Left lobe of liver (tissue), 2 donors: ENCODE measurements at regions not wholly inside any gene's neighbourhood (a gene's known extent, or its start where the extent isn't known, plus 50 kb on each side); places are given as distances from the start of the nearest gene placed in this dataset.
"Not testable (repeated sequence)": the region's sequence is repeated elsewhere in the genome, so short reads cannot be mapped to it uniquely, and the experiment has no call there.

Experiments used
- ATAC-seq: fragments of 200-7000 bp; cut with Tn5 transposase; one replicate; pipeline ENCODE4 v1.9.1; 2020; ENCODE audit warnings: mild to moderate bottlenecking, moderate library complexity
- DNase-seq: peaks from one replicate; pipeline ENCODE4 v3.0.0-alpha.2; 2020; ENCODE audit warnings: low spot score
- donor health status: DM: no; HTN: no; CAD: no; lungs with moderate emphysema.
- donor health status: DM: no; HTN: yes; CAD: no.

DNA sequence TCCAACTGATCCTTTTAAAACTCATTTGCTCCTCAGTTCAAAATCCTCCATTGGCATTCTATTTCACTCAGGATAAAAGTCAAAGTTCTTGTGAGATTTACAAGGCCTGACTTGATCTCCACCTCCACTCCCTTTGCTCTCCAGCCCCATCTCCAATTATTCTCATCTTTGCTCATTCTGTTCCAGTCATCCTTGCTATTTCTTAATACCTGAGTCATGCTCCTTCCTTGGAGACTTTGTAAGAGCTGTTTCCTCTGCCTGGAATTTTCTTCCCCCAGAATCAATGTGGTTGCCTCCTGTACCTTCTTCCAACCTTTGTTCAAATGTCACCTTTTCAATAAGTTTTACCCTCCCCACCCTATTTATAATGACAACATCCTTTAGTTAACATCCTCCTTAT lies 373.5 kb downstream of the HTR1B start:
- DNase-seq (no peak), ATAC-seq (no peak)

DNA sequence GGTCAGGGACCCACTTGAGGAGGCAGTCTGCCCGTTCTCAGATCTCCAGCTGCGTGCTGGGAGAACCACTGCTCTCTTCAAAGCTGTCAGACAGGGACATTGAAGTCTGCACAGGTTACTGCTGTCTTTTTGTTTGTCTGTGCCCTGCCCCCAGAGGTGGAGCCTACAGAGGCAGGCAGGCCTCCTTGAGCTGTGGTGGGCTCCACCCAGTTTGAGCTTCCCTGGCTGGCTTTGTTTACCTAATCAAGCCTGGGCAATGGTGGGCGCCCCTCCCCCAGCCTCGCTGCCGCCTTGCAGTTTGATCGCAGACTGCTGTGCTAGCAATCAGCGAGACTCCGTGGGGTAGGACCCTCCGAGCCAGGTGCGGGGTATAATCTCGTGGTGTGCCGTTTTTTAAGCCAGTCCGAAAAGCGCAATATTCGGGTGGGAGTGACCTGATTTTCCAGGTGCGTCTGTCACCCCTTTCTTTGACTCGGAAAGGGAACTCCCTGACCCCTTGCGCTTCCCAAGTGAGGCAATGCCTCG lies 375.4 kb downstream of the HTR1B start:
- not testable (repeated sequence) for DNase-seq, ATAC-seq

DNA sequence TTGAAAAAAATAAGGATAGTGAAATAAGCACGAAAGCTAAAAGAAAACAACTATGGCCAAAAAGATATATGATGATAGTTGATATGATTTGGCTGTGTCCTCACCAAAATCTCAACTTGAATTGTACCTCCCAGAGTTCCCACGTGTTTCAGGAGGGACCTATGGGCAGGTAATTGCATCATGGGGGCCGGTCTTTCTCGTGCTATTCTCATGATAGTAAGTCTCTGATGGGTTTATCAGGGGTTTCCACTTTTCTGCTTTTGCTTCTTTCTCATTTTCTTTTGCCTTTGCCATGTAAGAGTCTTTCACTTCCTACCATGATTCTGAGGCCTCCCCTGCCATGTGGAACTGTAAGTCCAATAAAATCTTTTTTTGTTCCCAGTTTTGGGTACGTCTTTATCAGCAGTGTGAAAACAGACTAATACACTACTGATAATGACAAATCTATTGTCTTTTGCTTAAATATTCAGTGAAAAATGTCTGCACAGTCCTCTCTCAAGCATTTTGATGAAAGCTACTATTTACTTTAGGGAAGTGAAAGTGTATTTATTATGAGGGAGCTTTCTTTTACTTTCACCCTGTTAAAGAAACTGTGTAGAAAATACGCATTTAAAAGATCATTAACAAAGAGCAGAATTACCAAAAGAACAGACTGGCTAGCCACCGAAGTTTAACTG lies 389.1 kb downstream of the HTR1B start:
- ATAC-seq (no peak), DNase-seq (no peak)

DNA sequence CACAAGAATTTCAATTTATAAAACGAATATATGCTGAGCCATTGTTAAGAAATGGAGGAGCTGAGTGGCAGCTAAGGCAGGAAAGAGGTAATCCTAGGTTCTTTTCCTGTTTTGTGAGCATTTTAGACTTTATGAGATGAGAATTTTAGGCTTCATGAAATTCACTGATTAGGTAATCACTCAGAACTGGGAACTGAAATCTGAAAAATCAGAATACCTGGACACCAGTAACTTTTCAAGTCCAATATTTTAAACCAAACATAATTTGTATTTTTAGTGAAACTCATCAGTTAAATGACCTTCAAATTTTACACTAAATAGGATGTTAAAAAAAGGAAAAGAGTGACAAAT lies 389.9 kb downstream of the HTR1B start:
- ATAC-seq = peak; percentile 59

DNA sequence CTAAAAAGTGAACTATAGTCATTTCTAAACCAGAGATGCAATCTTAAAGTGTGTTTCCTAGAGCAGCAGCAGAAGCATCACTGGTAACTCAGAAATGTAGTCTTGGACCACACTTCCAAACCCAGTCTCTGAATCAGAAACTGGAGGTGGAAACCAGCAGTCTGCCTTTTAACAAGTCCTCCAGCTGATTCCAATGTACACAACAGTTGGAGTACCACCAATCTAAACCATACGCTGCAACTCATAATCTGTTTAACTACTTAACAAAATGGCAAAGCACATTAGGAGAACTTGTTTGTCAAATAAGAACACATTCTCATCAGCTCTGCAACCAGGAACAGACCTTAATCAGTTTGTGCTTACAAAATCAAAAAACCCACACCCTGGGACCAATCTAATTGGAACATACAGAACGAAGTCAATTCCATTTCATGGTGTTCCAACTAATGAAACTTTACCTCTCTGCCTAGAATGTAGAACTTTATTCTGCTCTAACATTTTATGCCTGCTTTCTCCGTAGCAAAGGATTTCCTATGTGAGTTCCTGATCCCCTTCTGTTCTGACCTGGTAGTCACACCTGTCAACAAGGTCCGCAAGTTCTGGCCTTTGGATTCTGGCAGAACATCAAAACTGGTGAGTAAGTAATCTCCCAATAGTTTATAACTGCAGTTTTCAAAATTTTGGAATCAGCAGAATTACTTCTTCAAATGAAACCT lies 390.4 kb downstream of the HTR1B start:
- ATAC-seq (peak; percentile 94), DNase-seq (peak; percentile 74)

More for the DNA sequence above, 389.9 kb downstream of the HTR1B start:
- DNase-seq = no peak

DNA sequence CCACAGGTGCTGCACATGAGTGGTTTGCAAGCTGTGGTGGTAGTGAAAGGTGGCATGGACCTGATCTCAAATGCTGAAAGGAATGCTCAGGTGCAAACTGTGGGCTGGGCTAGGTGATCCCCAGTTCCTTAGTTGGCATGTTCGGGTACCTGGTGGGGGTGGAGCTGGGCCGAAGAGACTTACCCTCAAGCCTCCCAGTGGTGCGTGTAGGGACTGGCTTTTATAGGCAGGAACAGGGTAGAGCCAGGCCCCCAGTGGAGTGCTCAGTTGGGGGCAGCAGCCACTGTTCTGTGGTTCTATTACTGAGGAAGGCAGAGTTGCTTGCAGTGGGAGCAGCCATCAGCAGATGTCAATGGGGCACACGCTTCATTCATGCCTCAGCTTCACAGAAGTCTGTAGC lies 399.8 kb downstream of the HTR1B start:
- DNase-seq = no peak
- no peak for ATAC-seq

DNA sequence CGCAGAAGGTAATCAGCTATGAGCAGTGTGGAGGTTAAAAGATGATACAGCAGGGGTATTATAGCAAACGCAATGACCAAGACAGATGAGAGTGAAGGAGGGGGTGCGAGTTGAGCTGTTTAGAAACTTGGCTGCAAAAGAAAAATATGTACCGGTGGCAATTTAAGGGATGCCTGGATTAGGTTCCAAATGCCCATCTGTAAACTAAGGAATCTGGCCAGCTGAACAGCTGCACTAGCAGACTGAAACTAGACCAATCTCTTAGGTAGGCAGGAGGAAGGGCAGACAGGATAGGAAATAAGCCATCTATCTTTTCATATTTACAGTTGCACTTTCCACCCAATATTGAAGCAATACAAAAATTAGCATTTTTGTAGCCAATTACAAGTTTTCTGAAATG lies 407.6 kb downstream of the HTR1B start:
- ATAC-seq (no peak), DNase-seq (no peak)

DNA sequence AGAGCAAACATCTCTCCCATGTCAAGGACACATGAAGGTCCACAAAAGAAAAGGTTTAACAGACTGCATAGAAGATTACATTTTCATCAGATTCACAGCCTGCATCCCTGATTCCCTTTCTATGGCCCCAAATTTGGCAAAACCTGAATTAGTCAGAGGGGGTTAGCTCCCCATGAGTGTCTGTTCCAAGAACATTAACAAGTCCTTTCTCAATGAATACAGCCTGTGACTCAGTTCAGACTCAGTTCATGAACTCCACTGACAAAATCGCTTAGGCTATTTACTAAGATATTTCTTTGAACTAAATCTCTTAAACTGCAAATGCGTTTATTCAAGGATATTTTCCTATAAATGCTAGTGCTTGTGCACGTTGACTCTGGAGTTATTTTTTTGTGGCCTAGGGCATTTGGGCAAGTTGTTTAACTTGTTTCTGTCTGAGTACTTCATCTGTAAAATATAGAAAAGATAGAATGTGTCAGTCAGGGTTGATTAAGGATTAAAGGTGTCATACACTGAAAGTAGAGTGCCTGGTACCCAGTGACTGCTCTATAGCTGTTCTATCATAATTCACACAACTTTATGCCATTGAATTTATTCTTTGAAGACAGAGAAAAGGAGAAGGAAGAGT lies 422.6 kb downstream of the HTR1B start:
- DNase-seq = no peak
- ATAC-seq = no peak

DNA sequence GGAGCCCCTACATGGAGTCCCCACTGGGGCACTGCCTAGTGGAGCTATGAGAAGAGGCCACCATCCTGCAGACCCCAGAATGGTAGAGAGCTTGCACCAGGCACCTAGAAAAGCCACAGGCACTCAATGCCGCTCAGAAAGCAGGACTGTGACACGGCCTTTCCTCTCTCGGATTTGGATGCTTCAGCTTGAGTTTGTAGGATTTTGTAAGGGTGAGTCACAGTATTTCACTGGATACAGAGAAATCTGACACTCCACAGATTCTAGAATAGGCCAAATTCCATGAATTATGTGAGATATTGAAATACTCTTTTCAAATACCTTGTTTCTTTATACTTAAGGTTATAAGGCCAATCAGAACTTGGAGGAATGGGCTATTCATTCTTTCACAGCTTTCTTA lies 424.5 kb downstream of the HTR1B start:
- DNase-seq (no peak), ATAC-seq (no peak)

DNA sequence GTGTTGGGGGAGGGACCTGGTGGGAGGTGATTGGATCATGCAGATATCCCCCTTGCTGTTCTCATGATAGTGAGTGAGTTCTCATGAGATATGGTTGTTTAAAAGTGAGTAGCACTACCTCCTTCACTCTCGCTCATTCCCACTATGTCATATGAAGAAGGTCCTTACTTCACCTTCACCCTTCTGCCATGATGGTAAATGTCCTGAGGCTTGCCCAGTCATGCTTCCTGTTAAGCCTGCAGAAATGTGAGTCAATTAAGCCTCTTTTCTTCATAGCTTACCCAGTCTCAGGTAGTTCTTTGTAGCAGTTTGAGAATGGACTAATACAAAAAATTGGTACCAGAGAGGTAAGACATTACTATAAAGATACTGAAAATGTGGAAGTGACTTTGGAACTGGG lies 425.9 kb downstream of the HTR1B start:
- ATAC-seq = no peak
- DNase-seq = no peak

DNA sequence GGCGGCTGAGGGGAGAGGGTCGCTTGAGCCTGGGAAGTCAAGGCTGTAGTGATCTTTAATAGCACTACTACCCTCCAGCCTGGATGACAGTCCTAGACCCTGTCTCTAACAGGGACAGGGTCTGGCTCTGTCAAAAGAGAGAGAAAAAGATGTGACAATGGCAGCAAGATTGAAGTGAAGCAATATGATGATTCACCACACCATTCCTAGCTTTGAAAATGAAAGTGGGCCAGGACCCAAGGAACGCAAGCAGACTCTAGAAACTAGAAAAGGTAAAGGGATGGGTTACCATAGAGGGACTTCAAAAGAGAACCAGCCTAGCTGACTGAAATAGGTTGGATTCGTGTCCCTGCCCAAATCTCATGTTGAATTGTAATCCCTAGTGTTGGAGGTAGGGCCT lies 426.9 kb downstream of the HTR1B start:
- no peak for ATAC-seq

DNA sequence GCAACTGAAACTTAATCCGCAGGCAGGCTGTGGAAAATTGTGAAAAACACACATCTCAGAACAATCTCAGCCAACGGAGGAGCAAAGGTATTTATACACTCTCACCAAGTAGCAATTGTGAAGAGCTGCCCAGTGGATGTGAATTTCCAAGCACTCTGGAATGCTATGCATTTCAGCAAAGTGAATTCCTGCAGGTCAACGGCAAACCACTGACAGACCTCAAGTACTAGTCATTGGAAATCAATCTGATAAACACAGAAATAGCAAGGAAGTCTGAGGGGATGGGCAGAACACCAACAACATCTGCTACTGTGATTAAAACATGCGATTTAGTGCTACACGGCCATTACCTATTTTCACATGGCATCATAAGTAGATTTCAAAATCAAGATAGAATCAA lies 429.1 kb downstream of the HTR1B start:
- no peak for ATAC-seq
- no peak for DNase-seq

More for the DNA sequence above, 426.9 kb downstream of the HTR1B start:
- DNase-seq = no peak

DNA sequence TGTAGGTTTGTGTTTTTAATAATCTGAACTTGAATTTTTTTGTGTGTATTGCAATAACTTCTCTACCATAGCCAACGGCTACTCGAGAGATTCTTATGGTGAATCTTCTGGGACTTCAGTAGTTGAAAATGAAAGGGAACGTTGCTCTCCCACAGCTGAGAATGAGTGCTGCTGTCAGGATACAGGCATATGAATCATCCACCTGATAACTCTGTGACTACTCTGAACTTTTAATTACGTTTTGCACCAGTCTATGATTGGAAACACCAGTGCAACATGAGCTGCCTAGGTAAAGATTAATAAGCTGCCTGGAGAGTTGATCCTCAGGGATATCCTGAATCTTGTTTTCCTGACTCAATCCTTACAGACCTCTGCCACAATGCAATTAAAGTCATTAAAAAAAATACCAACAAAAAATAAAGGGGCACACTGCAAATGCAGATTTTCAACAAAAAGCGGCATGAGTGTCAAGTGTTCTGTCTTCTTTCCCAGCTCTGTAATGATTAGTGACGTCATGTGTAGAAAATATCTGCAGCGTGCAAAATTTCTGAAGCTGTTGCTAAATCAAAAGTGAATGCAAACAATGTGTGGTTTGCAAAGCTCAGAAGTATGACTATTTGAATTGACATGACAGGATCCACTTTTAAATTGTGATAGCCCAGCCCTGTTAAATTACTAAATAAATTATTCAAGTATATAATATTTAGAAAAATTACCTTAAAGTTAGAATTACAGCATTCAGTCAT lies 432.2 kb downstream of the HTR1B start:
- peak; percentile 82 for ATAC-seq
- no peak for DNase-seq

DNA sequence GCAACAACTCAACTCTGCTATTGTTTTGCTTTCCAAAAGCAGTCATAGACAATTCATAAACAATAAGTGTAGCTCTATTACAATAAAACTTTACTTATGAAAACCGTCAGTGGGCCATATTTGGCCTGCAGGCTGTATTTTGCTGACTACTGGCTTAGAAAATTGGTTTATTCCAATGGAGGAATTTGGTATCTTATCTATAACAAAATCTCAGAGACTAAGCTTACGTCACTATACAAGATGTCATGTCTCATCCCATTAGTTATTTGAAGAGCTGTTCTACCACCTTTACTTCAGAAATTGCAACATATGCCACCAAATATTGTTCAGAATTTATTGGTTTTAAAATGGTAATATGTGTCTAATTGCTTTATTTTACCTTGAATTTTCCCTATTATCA lies 436.9 kb downstream of the HTR1B start:
- ATAC-seq (no peak), DNase-seq (no peak)

DNA sequence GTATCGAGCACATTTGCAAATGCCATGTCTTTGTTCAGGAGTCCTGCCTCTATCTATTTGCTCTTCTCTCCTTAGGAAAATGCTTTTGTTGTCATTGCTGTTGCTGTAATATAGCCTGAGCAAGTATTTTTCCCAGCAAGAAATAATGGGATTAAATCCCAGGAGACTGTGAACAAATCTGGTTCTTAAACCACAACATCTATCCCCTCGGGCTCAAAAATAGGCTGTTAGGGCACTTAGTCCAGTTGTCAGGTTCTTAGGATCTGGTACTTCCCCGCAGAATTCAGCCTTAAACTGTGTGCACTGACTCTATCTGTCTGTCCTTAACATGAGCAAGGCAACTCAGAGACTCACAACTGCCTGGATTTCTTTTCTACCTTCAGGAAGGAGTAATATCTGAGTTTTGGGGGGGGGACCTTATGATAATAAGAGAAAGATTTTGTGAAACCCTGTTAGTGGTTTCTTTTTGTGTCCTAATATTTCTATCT lies 437.5 kb downstream of the HTR1B start:
- ATAC-seq = no peak
- no peak for DNase-seq

DNA sequence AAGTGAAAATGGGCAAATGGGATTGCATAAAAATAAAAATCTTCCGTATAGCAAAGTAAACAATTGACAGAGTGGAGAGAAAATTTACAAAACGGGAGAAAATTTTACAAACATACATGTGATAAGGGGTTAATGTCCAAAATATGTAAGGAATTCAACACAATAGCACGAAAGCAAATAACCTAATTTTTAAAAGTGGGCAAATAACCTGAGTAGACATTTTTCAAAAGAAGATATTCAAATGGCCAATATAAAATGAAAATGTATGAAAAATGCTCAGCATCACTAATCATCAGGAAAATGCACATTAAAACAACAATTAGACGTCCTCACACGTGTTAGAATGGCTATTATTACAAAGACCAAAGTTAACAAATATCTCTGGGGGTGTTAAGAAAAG lies 441.5 kb downstream of the HTR1B start:
- no peak for DNase-seq
- ATAC-seq = no peak

DNA sequence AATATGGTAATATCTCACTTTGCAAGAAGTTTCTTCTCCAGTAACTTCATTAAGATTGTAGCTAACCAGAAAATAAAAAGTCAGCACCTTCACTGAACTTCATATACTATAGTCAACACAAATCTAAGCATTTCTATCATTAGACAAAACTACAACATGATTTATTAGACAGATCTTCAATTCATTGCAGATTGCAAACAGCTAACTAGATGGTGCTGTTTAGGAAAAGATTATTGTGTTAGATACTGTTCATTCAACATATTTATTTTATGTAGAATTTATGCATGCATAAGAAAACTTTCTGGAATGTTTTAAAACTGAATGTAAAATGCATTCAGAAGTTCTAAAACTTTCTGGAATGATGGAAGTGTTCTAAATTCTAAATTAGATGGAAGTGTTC lies 442.1 kb downstream of the HTR1B start:
- peak; percentile 46 for ATAC-seq
- no peak for DNase-seq

DNA sequence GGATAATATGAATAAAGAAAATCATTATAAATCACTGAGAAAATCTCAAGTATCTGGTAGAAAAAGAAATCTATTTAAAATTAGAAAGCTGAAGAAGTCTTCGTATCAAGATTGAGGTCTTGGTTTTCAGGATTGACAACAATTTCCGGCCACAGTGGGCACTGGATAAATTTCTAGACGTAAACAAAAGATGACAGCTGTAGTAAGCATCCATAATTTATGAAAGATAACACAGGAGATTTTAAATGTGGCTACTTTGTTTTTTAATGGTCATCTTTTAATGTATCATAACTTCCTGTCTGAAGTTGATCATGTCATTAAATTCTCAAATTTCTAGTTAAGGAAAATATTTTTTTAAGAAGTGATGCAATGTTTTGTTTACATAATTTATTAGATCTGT lies 444.2 kb downstream of the HTR1B start:
- ATAC-seq (no peak), DNase-seq (no peak)

DNA sequence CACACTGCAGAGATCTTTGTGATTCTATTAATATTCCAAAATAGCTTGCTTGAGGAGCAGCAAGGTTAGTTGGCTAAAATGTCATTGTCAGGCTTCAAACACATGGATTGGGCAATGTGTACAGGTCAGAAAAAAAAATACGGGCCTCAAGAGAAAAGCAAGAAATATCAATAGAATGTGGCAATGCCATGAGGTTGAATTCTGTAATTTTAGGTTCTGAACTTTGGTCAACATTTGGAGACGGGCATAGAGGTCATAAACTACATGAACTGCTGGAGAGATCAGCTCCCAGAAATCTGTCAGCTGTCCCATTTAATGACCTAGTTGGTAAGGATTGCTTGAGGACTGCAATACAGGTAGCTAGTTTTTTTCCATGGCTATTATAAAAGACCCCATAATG lies 445.8 kb downstream of the HTR1B start:
- peak; percentile 96 for ATAC-seq
- DNase-seq = no peak

DNA sequence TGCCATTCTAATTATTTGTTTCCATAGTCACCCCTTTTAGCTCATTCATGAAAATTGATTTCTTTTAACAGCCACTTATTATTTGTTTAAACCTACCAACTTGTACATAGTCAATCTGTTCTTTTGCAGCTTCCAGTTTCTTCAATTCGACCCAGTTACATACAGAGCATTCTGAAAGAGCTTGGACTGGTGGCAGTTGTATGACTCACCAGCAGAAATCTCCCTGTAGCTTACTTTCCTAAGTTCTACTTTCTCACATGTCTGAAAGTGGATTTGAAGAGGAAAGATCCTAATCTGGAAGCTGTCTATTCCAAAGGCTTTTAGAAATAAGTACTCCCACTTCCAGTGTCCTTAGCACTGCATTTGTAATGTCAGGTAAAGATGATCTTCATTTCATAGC lies 447.9 kb downstream of the HTR1B start:
- ATAC-seq (peak; percentile 25), DNase-seq (no peak)

DNA sequence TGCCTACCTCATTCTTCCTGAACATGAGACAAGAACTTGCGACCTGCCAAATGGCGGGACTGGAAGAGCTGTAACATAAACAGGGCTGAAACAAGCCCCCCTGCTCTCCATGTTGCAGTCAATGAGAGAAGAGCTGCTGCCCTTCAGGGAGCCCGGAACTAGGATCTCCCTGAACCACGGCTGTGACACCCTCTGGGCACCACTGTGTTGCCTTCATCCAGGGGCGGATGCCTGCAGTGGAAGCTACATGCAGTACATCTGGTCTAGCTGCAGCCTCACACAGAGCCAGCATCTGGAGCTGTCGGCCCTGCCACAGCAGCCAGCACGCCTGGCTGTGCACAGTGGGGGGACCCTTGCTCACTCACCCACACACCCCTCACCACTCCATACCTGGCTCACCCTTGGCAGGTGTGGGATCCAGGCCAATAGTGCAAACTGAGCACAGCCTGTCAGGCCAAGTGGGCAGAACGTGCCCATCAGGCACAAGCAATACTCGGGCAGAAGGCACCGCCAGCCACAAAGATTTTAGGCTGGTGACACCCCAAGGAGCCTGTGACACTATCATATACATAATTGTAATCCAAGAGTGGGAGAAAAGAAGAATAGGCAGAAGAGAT lies 451.3 kb downstream of the HTR1B start:
- DNase-seq = no peak
- ATAC-seq = no peak
